BJ (cell line): ENCODE measurements at regions not wholly inside any gene's neighbourhood (a gene's known extent, or its start where the extent isn't known, plus 50 kb on each side); places are given as distances from the start of the nearest gene placed in this dataset.

ENCODE experiments used
- CTCF ChIA-PET: fragments of 350-600 bp; formaldehyde crosslinking; extraction: SDS; loops from one replicate; lab custom pipeline; 2021; ENCODE audit warnings: antibody characterized with exemption, inconsistent platforms; lab: Yijun Ruan, JAX
- POLR2A ChIA-PET: fragments of 300-600 bp; sonication (Branson Sonifier 250); formaldehyde crosslinking; extraction: SDS; loops from one replicate; lab custom pipeline; 2021; ENCODE audit warnings: antibody characterized with exemption; lab: Charles Lee
- DNase-seq: peaks from one replicate; pipeline ENCODE4 v3.0.0-alpha.2; 2011; ENCODE audit warnings: low read depth
- H3K27me3 ChIP-seq: 2 replicates; pipeline ENCODE4 v1.6.0; 2011; ENCODE audit warnings: low read length; ENCODE audit not compliant: control insufficient read depth, insufficient read depth
- H3K36me3 ChIP-seq: 2 replicates; pipeline ENCODE4 v1.5.1; 2011; ENCODE audit warnings: low read length; ENCODE audit not compliant: control insufficient read depth, insufficient read depth
- H3K4me3 ChIP-seq: 2 replicates; pipeline ENCODE4 v1.5.1; 2011; ENCODE audit warnings: low read depth, mild to moderate bottlenecking, control low read depth, low read length
- TF ChIP-seq, protein P1 (sequence below): IDR thresholded peaks from 2 replicates; pipeline ENCODE4 v1.5.1; 2011; ENCODE audit warnings: low read depth, mild to moderate bottlenecking, control low read depth, inconsistent platforms, low read length, moderate library complexity; ENCODE audit not compliant: insufficient read depth

DNA sequence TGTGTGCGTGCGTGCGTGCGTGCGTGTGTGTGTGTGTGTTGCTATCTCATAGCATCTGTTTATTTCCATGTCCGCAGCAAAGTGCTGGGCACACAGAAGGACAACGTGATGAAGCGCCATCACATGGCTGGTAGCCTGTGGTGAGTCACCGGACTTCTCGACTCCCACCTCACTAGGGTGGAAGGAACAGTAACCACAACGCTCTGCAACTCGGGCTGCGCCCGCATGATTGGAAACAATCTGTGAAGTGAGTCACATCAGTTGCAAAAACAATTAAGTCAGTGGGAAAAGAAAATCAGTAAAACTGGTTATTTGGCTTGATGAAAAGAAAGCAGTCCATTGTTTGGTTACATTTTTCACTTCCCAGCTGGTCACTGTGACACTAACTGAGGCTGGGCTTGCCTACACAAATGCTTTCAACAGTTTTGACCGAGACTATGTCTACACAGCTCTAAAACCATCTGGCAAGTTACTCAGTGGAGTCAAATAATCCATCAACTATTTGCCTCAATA lies 437.3 kb upstream of the CADM1 start:
- H3K4me3 ChIP-seq: no peak overlapping the region
- DNase-seq: no peak
- H3K36me3 ChIP-seq: no peaks in the 10 kb centered on the region
- ChIA-PET POLR2A (no interaction called here), CTCF (no interaction called here)
- TF ChIP-seq, protein P1, sequence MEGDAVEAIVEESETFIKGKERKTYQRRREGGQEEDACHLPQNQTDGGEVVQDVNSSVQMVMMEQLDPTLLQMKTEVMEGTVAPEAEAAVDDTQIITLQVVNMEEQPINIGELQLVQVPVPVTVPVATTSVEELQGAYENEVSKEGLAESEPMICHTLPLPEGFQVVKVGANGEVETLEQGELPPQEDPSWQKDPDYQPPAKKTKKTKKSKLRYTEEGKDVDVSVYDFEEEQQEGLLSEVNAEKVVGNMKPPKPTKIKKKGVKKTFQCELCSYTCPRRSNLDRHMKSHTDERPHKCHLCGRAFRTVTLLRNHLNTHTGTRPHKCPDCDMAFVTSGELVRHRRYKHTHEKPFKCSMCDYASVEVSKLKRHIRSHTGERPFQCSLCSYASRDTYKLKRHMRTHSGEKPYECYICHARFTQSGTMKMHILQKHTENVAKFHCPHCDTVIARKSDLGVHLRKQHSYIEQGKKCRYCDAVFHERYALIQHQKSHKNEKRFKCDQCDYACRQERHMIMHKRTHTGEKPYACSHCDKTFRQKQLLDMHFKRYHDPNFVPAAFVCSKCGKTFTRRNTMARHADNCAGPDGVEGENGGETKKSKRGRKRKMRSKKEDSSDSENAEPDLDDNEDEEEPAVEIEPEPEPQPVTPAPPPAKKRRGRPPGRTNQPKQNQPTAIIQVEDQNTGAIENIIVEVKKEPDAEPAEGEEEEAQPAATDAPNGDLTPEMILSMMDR: no peak
- H3K27me3 ChIP-seq: no peaks in the 10 kb centered on the region; the same call in 1 of the 2 replicates

DNA sequence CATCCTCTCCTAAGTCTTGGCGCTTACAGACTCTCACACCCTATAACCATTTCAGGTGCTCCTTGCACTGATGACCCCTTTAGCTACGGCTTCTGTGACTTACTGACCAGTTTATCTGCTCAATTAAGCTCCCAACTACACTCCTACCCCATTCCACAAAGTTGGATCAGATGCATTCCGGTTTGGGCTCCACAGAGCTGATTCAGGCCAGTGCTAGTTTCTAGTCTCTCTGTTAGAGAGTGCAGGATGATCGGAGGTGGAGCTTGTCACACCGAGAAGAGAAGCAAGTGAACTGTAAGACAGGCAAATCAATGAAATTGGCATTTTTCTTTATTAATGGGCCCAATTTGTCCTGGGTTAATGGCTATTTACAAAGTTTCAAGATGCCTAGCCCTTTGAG lies 436.8 kb upstream of the CADM1 start:
- no peaks in the 10 kb centered on the region; the same call in 1 of the 2 replicates for H3K27me3 ChIP-seq
- H3K4me3 ChIP-seq: no peak overlapping the region
- ChIA-PET CTCF (no interaction called here), POLR2A (no interaction called here)
- no peaks in the 10 kb centered on the region for H3K36me3 ChIP-seq
- no peak for DNase-seq
- TF ChIP-seq, protein P1: no peak

DNA sequence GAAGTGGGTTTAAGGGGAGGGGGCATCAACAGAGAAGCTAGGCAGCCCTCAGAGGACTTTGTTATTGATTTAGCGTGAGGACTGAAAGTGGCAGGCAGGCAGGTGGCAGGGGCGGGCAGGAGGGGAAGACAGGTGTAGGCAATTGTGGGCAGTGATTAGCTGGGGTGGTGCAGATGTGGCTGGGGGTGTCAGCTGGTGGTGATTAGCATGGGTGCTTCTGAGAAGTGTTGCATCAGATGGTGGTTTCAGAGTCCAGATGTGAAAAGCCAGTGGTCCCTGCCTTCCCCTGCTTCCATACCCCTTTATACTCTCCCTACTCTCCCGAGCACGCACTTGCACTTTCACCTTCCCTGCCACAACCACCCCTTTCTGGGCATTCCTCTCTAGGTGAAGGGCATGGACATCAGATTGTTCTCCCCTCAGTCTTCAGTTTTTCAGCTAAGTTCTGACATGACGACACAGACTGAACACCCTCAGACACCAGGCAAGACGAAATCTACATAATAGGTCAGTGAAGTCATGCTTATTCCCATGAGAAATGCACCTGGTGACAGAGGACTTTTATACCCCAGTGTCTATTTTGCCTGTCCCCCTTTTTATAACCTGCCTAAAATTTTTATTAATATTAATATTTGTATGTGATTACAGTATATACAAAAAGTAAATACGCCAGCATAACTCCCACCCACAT lies 435.7 kb upstream of the CADM1 start:
- no peaks in the 10 kb centered on the region; the same call in 1 of the 2 replicates for H3K27me3 ChIP-seq
- ChIA-PET CTCF (no interaction called here), POLR2A (no interaction called here)
- TF ChIP-seq, protein P1: no peak
- DNase-seq: no peak
- no peaks in the 10 kb centered on the region for H3K36me3 ChIP-seq
- no peak overlapping the region for H3K4me3 ChIP-seq

DNA sequence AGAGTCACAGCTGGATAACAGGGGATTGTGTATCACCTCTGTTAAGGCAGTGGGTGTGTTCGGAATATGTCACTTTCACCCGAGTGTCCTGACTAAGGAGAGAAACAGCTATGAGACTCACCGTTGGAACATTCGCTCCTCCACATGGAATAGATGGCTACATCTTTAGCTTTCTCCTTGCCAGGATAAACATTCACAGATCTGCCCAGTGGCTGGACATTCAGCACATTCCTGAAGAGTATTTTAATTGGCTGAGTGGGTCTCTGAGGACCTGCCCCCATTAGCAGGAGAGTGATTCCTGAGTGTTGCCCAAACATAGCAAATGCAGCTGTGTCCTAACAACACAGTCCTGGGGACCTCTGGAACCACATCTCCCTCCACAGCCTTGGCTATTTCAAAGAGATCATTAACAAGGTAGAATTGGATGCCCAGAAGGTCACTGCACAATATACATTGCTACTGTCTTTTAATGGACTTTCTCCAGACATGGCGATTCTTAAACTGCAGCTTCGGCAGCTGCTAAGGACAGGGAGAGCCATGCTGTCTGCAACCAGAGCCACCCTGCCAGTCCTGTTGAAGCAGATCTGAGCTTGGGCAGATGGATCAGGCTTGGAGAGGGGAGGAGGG lies 435.0 kb upstream of the CADM1 start:
- H3K36me3 ChIP-seq: no peaks in the 10 kb centered on the region
- H3K27me3 ChIP-seq: no peaks in the 10 kb centered on the region; the same call in 1 of the 2 replicates
- H3K4me3 ChIP-seq: no peak overlapping the region
- no peak for DNase-seq
- ChIA-PET CTCF (no interaction called here), POLR2A (no interaction called here)
- TF ChIP-seq, protein P1: no peak

DNA sequence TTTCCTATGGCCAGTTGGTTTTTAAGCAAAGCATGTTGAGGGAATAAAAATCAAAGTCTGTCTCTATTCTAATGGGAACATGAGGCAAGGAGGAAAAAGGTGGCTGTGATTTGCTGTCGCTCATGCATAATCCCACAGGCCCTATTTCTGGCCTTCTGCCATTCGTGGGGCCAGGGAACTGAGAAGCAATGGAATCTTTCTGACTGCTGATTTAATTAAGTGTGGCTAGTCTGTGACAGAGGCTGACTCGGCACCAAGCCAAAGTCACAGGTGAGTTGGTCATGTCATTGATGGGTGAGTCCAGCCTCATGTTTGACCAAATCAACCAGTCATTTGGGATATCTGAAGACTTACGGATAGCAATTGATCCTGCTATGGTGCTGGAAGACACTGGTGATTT lies 429.3 kb upstream of the CADM1 start:
- H3K4me3 ChIP-seq: no peak overlapping the region
- no peak for DNase-seq
- CTCF ChIA-PET: no interaction called here
- TF ChIP-seq, protein P1: no peak
- H3K27me3 ChIP-seq: no peaks in the 10 kb centered on the region
- POLR2A ChIA-PET: no interaction called here
- H3K36me3 ChIP-seq: no peaks in the 10 kb centered on the region
